ENCODE measurements at regions not wholly inside any gene's neighbourhood (a gene's known extent, or its start where the extent isn't known, plus 50 kb on each side); places are given as distances from the start of the nearest gene placed in this dataset.

- TF ChIP-seq POLR2A (IDR thresholded peaks at IDR 0.05) (no peak), CTCF (IDR thresholded peaks at IDR 0.05) (no peak)
Measured at GRCh38 chr6:105573556-105573955, 170.7 kb upstream of the PREP start.
